ENCODE measurements at regions not wholly inside any gene's neighbourhood (a gene's known extent, or its start where the extent isn't known, plus 50 kb on each side); places are given as distances from the start of the nearest gene placed in this dataset.

DNA sequence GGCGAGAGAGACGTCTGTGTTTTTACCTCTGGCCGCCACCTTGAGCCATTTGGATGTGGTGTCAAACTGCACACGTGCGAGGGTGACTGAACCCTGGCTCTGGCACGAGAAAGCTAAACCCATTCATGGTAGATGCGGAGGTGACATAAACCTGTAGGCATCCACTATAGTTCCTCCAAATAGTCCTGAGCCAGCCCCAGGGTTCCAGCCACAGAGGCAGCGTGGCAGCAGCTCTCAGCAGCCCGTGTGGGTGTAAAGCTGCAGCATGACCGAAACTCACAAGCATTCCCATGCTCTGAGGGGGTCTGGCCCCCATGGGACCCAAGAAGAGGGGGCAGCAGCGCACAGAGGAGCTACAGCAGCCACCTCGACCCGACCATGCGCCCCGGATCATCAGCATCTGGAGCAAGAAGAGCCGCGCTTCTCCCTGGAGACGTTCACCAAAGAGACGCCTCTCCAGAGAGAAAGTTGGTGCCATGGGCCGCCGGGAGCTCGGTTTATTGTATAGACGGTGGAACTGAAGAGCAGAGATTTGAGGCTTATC lies 303.8 kb upstream of the IRX4 start:
- intact Hi-C loops (cut with micrococcal nuclease) = no loop called here
- peaks cover 62% of the 10 kb centered on the region for H3K27me3 ChIP-seq (ENCODE audit: low read depth)
- no peak for DNase-seq
- no peaks in the 10 kb centered on the region for H3K4me1 ChIP-seq
- H3K36me3 ChIP-seq = no peaks in the 10 kb centered on the region
- H3K4me3 ChIP-seq = no peak overlapping the region
- H3K27ac ChIP-seq (replicated peaks) = no peak overlapping the region
- no peaks in the 10 kb centered on the region for H3K9me3 ChIP-seq (replicated peaks)
- TF ChIP-seq, protein P1, sequence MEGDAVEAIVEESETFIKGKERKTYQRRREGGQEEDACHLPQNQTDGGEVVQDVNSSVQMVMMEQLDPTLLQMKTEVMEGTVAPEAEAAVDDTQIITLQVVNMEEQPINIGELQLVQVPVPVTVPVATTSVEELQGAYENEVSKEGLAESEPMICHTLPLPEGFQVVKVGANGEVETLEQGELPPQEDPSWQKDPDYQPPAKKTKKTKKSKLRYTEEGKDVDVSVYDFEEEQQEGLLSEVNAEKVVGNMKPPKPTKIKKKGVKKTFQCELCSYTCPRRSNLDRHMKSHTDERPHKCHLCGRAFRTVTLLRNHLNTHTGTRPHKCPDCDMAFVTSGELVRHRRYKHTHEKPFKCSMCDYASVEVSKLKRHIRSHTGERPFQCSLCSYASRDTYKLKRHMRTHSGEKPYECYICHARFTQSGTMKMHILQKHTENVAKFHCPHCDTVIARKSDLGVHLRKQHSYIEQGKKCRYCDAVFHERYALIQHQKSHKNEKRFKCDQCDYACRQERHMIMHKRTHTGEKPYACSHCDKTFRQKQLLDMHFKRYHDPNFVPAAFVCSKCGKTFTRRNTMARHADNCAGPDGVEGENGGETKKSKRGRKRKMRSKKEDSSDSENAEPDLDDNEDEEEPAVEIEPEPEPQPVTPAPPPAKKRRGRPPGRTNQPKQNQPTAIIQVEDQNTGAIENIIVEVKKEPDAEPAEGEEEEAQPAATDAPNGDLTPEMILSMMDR (IDR thresholded peaks at IDR 0.05; ENCODE audit: borderline replicate concordance) = no peak

DNA sequence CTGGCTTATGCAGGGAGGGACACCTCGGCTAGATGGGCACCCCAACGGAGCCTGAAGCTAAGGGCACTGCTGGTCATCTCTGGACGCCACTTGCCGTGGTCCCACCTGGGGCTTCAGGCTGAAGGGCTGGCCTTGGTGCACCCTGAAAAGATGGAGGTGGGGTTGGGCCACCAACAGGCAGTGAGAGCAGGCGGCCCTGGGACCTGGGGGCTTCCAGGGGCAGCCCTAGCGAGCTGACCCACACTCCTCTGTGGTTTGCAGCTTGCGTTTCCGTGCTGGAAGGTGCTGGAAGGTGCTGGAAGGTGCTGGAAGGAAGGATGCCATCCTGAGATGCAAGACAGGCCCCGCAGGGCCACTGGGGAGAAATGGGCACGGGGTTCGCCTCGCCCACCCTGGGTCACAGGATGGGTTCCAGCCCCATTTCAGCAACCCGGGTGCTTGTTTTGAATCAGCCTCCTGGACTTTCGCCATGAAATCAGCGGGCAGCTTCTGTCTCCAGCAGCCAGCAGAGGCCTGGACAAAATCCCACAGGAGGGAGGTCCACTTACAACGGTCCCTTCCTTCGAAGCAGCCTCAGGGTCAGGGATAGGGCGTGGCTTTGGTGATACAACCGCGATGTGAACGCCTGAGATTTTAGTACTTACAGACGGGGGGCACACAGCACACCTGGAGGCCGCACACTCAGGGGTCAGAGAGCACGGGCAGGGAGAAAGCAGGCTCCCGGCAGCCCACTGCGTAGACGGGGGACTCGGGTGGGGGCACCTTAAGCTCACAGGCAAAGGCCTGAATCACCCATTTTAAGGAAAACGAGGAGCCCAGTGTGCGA lies 303.1 kb upstream of the IRX4 start:
- H3K27me3 ChIP-seq (ENCODE audit: low read depth) = peaks cover 63% of the 10 kb centered on the region
- no peaks in the 10 kb centered on the region for H3K4me1 ChIP-seq
- no peaks in the 10 kb centered on the region for H3K36me3 ChIP-seq
- H3K9me3 ChIP-seq (replicated peaks) = no peaks in the 10 kb centered on the region
- intact Hi-C loops (cut with micrococcal nuclease) = no loop called here
- H3K27ac ChIP-seq (replicated peaks) = no peak overlapping the region
- TF ChIP-seq, protein P1 (IDR thresholded peaks at IDR 0.05; ENCODE audit: borderline replicate concordance) = no peak
- H3K4me3 ChIP-seq = no peak overlapping the region
- DNase-seq = no peak

DNA sequence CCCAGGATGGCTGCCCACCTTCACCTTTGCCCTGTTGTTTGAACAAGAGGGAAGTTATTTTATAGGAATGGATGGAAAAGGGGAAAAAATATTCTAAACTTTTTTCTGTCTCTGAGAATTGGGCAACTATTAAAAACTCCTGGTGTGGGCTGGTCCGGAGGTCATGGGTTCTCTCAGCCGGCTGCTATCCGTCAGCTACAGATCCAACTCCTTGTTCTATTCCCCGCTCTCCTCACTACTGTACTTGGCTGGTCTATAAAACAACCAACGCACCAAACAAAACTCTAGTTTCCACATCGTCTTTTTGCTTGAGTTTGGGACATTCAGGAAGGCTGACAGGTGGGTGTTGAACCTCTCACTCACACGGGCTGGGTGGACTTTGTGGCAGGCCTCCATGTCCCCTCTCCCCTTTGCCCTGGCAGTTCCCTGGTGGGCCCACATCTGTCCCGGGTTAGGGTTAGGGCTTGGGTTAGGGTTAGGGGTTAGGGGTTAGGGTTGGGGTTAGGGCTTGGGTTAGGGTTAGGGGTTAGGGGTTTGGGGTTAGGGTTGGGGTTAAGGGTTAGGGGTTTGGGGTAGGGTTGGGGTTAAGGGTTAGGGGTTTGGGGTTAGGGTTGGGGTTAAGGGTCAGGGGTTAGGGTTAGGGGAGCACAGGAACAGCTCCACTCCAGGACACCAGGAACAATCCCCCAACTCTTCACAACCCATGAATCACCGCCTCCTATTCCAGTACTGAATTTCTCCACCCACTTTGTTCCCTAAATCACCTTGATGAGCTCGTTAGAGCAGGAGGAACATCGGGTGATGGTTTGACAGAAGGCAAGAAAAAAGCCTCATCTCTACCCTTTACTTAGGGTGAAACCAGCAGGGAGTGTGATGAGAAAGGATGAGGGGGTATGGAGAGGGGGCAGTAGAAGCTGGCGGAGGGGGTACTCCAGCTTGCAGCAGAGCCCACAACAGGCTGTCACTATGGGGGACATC lies 302.1 kb upstream of the IRX4 start:
- no peak for DNase-seq
- TF ChIP-seq, protein P1 (IDR thresholded peaks at IDR 0.05; ENCODE audit: borderline replicate concordance) = no peak
- peak overlapping the region; percentile 51 for H3K27ac ChIP-seq (replicated peaks)

DNA sequence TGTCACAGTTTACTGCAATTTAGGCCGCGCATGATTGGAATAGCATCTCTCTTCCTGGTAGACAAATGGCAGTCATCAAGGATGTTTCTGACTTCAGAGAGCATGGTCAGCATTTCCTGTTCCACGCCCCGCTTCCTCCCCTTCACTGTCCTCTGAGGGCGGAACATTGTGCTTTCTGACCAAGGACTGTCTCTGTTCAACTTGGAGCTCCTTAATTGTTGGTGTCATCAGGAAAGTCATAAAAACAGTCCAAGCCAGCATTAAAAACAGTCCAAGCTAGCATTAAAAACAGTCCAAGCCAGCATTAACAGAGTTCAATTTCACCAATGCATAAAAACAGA lies 301.3 kb upstream of the IRX4 start:
- no peaks in the 10 kb centered on the region for H3K9me3 ChIP-seq (replicated peaks)
- intact Hi-C loops (cut with micrococcal nuclease) = no loop called here
- H3K4me1 ChIP-seq = no peaks in the 10 kb centered on the region
- no peak for DNase-seq
- H3K27ac ChIP-seq (replicated peaks) = peak overlapping the region; percentile 51
- H3K27me3 ChIP-seq (ENCODE audit: low read depth) = peaks cover 49% of the 10 kb centered on the region
- H3K4me3 ChIP-seq = no peak overlapping the region
- H3K36me3 ChIP-seq = no peaks in the 10 kb centered on the region
- TF ChIP-seq, protein P1 (IDR thresholded peaks at IDR 0.05; ENCODE audit: borderline replicate concordance) = no peak

More for the DNA sequence above, 302.1 kb upstream of the IRX4 start:
- Histone ChIP-seq H3K27me3 (ENCODE audit: low read depth) (peaks cover 55% of the 10 kb centered on the region), H3K4me1 (no peaks in the 10 kb centered on the region), H3K9me3 (replicated peaks) (no peaks in the 10 kb centered on the region), H3K4me3 (no peak overlapping the region), H3K36me3 (no peaks in the 10 kb centered on the region)
- intact Hi-C loops (cut with micrococcal nuclease) = no loop called here

Measured in left ventricle myocardium inferior (tissue), 1 donor.